RKO (cell line): ENCODE measurements at regions not wholly inside any gene's neighbourhood (a gene's known extent, or its start where the extent isn't known, plus 50 kb on each side); places are given as distances from the start of the nearest gene placed in this dataset.
"Not testable (repeated sequence)": the region's sequence is repeated elsewhere in the genome, so short reads cannot be mapped to it uniquely, and the experiment has no call there.

Source experiments
- DNase-seq: peaks from one replicate; pipeline ENCODE4 v3.0.0-alpha.2; 2016; ENCODE audit warnings: low spot score

GRCh38 chr6:16903470-16903869, 142.2 kb upstream of the ATXN1 start:
- no peak for DNase-seq

GRCh38 chr6:16902502-16902901, 141.2 kb upstream of the ATXN1 start:
- no peak for DNase-seq

GRCh38 chr6:16901782-16902181, 140.5 kb upstream of the ATXN1 start:
- DNase-seq: no peak

GRCh38 chr6:16901306-16901705, 140.0 kb upstream of the ATXN1 start:
- DNase-seq: no peak

- no peak for DNase-seq
Observed at GRCh38 chr6:16898640-16899396, 137.6 kb upstream of the ATXN1 start.

GRCh38 chr6:16897669-16898068, 136.4 kb upstream of the ATXN1 start:
- no peak for DNase-seq

- DNase-seq: no peak
Observed at GRCh38 chr6:16894301-16894700, 133.0 kb upstream of the ATXN1 start.

GRCh38 chr6:16891110-16891509, 129.8 kb upstream of the ATXN1 start:
- not testable (repeated sequence) for DNase-seq

GRCh38 chr6:16885411-16886160, 124.3 kb upstream of the ATXN1 start:
- DNase-seq: no peak

- no peak for DNase-seq
Observed at GRCh38 chr6:16884526-16884925, 123.3 kb upstream of the ATXN1 start.

- no peak for DNase-seq
Observed at GRCh38 chr6:16883414-16883813, 122.2 kb upstream of the ATXN1 start.

GRCh38 chr6:16882230-16882629, 121.0 kb upstream of the ATXN1 start:
- no peak for DNase-seq

- not testable (repeated sequence) for DNase-seq
Observed at GRCh38 chr6:16876852-16877251, 115.6 kb upstream of the ATXN1 start.

- no peak for DNase-seq
Observed at GRCh38 chr6:16876201-16876600, 114.9 kb upstream of the ATXN1 start.

- DNase-seq: no peak
Observed at GRCh38 chr6:16873698-16874097, 112.4 kb upstream of the ATXN1 start.

- no peak for DNase-seq
Observed at GRCh38 chr6:16872543-16873235, 111.4 kb upstream of the ATXN1 start.

GRCh38 chr6:16871047-16871446, 109.8 kb upstream of the ATXN1 start:
- no peak for DNase-seq

GRCh38 chr6:16868968-16869367, 107.7 kb upstream of the ATXN1 start:
- DNase-seq: no peak

GRCh38 chr6:16857969-16858592, 96.8 kb upstream of the ATXN1 start:
- DNase-seq: no peak

GRCh38 chr6:16855460-16855859, 94.2 kb upstream of the ATXN1 start:
- DNase-seq: no peak

- no peak for DNase-seq
Observed at GRCh38 chr6:16854986-16855385, 93.7 kb upstream of the ATXN1 start.

GRCh38 chr6:16852671-16853070, 91.4 kb upstream of the ATXN1 start:
- DNase-seq: no peak

- DNase-seq: no peak
Observed at GRCh38 chr6:16851758-16852157, 90.5 kb upstream of the ATXN1 start.
